ENCODE measurements at regions not wholly inside any gene's neighbourhood (a gene's known extent, or its start where the extent isn't known, plus 50 kb on each side); places are given as distances from the start of the nearest gene placed in this dataset.

GRCh38 chr2:8263901-8264300, 418.0 kb upstream of the ID2 start:
- TF ChIP-seq POLR2A (IDR thresholded peaks at IDR 0.05; ENCODE audit: low read depth), result no peak
- no peak for TF ChIP-seq CTCF (IDR thresholded peaks at IDR 0.05)

Data from esophagus muscularis mucosa (tissue), 3 donors.